ENCODE measurements at regions not wholly inside any gene's neighbourhood (a gene's known extent, or its start where the extent isn't known, plus 50 kb on each side); places are given as distances from the start of the nearest gene placed in this dataset.

DNA sequence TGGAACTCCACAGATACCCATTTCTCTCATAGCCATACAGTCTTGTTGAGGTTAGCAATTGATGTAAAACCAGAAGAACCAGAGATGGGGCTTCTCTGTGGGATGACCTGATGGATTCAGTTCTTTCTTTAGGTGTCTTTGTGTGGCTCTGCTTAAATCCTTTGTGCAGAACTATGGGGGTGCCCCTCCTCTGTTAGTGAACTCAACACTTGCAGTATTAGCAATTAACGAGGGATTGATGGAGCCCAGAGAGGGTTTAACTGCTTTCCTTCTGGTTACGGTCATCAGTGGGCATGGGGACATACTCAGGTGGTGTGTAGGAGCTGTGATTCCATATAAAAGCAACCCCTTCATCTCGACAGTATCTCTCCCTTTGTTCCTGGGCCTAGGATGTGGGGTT is 406.8 kb upstream of the FAM98A start:
- ATAC-seq (ENCODE audit: insufficient number of reproducible peaks, low FRiP score, low read depth) (no peak), DNase-seq (ENCODE audit: low spot score) (no peak)
- H3K4me3 ChIP-seq, result no peak overlapping the region
- no peaks in the 10 kb centered on the region for H3K27me3 ChIP-seq (replicated peaks; ENCODE audit: insufficient read depth)
- no peaks in the 10 kb centered on the region for H3K9me3 ChIP-seq
- H3K27ac ChIP-seq, result no peak overlapping the region
- TF ChIP-seq, protein P1, sequence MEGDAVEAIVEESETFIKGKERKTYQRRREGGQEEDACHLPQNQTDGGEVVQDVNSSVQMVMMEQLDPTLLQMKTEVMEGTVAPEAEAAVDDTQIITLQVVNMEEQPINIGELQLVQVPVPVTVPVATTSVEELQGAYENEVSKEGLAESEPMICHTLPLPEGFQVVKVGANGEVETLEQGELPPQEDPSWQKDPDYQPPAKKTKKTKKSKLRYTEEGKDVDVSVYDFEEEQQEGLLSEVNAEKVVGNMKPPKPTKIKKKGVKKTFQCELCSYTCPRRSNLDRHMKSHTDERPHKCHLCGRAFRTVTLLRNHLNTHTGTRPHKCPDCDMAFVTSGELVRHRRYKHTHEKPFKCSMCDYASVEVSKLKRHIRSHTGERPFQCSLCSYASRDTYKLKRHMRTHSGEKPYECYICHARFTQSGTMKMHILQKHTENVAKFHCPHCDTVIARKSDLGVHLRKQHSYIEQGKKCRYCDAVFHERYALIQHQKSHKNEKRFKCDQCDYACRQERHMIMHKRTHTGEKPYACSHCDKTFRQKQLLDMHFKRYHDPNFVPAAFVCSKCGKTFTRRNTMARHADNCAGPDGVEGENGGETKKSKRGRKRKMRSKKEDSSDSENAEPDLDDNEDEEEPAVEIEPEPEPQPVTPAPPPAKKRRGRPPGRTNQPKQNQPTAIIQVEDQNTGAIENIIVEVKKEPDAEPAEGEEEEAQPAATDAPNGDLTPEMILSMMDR (IDR thresholded peaks at IDR 0.05), result no peak
- H3K4me1 ChIP-seq (ENCODE audit: control insufficient read depth in 1 of 2, low read depth in 2 of 2), result no peaks in the 10 kb centered on the region
- no peaks in the 10 kb centered on the region for H3K36me3 ChIP-seq

DNA sequence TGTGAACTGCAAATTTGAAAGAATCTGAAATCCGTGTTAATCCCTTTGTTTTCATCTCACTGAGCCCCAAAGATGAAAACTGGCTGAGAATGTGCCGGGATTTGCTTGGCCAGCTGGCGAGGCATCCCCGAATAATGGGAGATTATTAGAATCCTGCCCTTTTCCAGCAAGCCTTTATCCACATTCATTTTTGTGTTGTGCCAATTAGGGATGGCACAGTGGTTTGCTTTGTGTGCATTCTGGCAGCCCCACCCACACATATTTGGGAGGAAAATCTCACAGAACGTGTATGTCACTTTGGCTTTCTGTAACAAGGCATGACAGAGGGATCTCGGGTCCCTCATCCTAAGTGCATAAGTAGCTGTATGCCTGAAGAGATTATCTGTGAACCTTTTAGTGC is 405.8 kb upstream of the FAM98A start:
- Histone ChIP-seq H3K27me3 (replicated peaks; ENCODE audit: insufficient read depth) (no peaks in the 10 kb centered on the region), H3K4me1 (ENCODE audit: control insufficient read depth in 1 of 2, low read depth in 2 of 2) (no peaks in the 10 kb centered on the region), H3K36me3 (no peaks in the 10 kb centered on the region), H3K9me3 (no peaks in the 10 kb centered on the region), H3K4me3 (no peak overlapping the region), H3K27ac (no peak overlapping the region)
- no peak for ATAC-seq (ENCODE audit: insufficient number of reproducible peaks, low FRiP score, low read depth)
- no peak for DNase-seq (ENCODE audit: low spot score)
- TF ChIP-seq, protein P1 (IDR thresholded peaks at IDR 0.05), result no peak

DNA sequence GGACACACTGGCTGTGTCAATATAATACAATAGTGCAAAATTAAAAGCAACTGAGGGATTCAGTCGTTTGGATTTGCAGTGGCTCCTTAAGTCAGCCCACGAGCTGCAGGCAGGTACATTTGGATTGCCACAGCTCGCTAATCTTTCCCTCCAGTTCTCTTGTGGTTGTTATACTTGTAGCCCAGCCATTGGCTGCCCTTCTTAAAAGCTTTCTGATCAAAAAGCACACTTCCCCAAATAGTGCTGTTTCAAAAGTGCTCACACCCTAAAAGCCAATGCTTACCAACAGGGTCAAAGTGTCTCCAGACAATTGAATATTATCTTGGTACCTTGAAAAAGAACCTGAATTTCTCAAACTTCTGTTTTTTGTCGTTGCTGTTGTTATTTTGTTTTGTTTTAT is 404.7 kb upstream of the FAM98A start:
- Histone ChIP-seq H3K27ac (no peak overlapping the region), H3K4me3 (no peak overlapping the region), H3K4me1 (ENCODE audit: control insufficient read depth in 1 of 2, low read depth in 2 of 2) (no peaks in the 10 kb centered on the region), H3K27me3 (replicated peaks; ENCODE audit: insufficient read depth) (no peaks in the 10 kb centered on the region), H3K9me3 (no peaks in the 10 kb centered on the region), H3K36me3 (no peaks in the 10 kb centered on the region)
- TF ChIP-seq, protein P1 (IDR thresholded peaks at IDR 0.05), result no peak
- no peak for ATAC-seq (ENCODE audit: insufficient number of reproducible peaks, low FRiP score, low read depth)
- no peak for DNase-seq (ENCODE audit: low spot score)

DNA sequence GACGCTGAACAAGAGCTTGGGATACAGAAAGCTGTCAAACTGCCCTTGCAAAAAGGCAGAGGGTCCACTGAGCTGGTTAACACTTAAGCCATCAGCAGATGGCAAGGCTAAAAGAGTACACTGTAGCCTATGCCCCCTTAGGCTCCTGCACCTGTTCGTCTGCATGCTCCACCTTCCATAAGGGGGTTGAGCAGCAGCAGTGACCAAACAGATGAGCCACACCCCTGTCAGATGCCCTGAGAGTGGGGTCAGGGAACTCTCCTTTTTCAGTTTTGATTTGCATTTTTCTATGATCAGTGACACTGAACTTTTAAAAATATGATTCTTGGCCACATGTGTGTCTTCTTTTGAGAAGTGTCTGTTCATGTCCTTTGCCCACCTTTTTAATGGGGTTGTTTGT is 402.5 kb upstream of the FAM98A start:
- DNase-seq (ENCODE audit: low spot score), result no peak
- H3K36me3 ChIP-seq, result no peaks in the 10 kb centered on the region
- no peaks in the 10 kb centered on the region for H3K27me3 ChIP-seq (replicated peaks; ENCODE audit: insufficient read depth)
- no peak overlapping the region for H3K4me3 ChIP-seq
- H3K9me3 ChIP-seq, result peaks cover 3% of the 10 kb centered on the region
- no peak for ATAC-seq (ENCODE audit: insufficient number of reproducible peaks, low FRiP score, low read depth)
- no peaks in the 10 kb centered on the region for H3K4me1 ChIP-seq (ENCODE audit: control insufficient read depth in 1 of 2, low read depth in 2 of 2)
- H3K27ac ChIP-seq, result no peak overlapping the region
- TF ChIP-seq, protein P1 (IDR thresholded peaks at IDR 0.05), result no peak

DNA sequence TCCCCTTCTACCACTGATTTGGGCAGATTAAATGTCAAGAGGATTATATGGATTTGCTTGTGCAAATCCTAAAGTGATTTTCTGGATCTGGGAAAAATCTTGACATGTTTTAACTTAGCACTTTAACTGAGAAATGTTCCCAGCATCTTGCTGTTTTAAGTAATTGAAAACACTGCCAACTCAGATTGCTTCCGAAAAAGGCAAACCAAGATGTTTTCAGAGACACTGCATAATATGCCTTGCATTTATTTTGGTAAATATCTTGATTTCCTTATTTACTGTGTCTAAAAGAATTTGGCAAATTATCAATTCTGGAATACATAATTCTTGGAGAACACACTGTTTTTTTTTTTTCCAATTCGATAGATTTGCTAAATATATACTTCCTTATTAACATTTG is 385.0 kb upstream of the FAM98A start:
- DNase-seq (ENCODE audit: low spot score) (no peak), ATAC-seq (ENCODE audit: insufficient number of reproducible peaks, low FRiP score, low read depth) (no peak)
- H3K27me3 ChIP-seq (replicated peaks; ENCODE audit: insufficient read depth), result no peaks in the 10 kb centered on the region
- H3K9me3 ChIP-seq, result no peaks in the 10 kb centered on the region
- H3K4me3 ChIP-seq, result no peak overlapping the region
- no peaks in the 10 kb centered on the region for H3K4me1 ChIP-seq (ENCODE audit: control insufficient read depth in 1 of 2, low read depth in 2 of 2)
- H3K36me3 ChIP-seq, result no peaks in the 10 kb centered on the region
- TF ChIP-seq, protein P1 (IDR thresholded peaks at IDR 0.05), result no peak
- H3K27ac ChIP-seq, result no peak overlapping the region
